Glutamatergic neuron (in vitro differentiated cells): ENCODE measurements at regions not wholly inside any gene's neighbourhood (a gene's known extent, or its start where the extent isn't known, plus 50 kb on each side); places are given as distances from the start of the nearest gene placed in this dataset.

ENCODE experiments used
- DNase-seq: peaks from one replicate; pipeline ENCODE4 v3.0.0; 2022
- H3K27ac Mint-ChIP-seq: one replicate; pipeline ENCODE4 v1.8.0; 2020; ENCODE audit warnings: mild to moderate bottlenecking, mixed read lengths, inconsistent platforms; ENCODE audit not compliant: unreplicated experiment
- H3K27me3 Mint-ChIP-seq: one replicate; pipeline ENCODE4 v1.8.0; 2020; ENCODE audit warnings: mild to moderate bottlenecking, moderate library complexity, mixed read lengths, inconsistent platforms; ENCODE audit not compliant: unreplicated experiment
- H3K36me3 Mint-ChIP-seq: one replicate; pipeline ENCODE4 v1.8.0; 2020; ENCODE audit warnings: mild to moderate bottlenecking, mixed read lengths, inconsistent platforms; ENCODE audit not compliant: unreplicated experiment
- H3K4me1 Mint-ChIP-seq: one replicate; pipeline ENCODE4 v1.8.0; 2020; ENCODE audit warnings: mild to moderate bottlenecking, low read depth, mixed read lengths, inconsistent platforms; ENCODE audit not compliant: unreplicated experiment
- H3K4me3 Mint-ChIP-seq: one replicate; pipeline ENCODE4 v1.8.0; 2020; ENCODE audit warnings: mild to moderate bottlenecking, mixed read lengths, inconsistent platforms; ENCODE audit not compliant: unreplicated experiment
- H3K9me3 Mint-ChIP-seq: one replicate; pipeline ENCODE4 v1.8.0; 2020; ENCODE audit warnings: mild to moderate bottlenecking, moderate library complexity, mixed read lengths, inconsistent platforms; ENCODE audit not compliant: unreplicated experiment
- CTCF ChIP-seq: fragments of 200-600 bp; sonication (generic); IDR thresholded peaks from one replicate; pipeline ENCODE4 v1.5.0; 2021; ENCODE audit not compliant: partially characterized antibody, unreplicated experiment

GRCh38 chr2:185638771-185639170, 99.8 kb upstream of the FSIP2 start:
- Mint-ChIP-seq H3K9me3 (no peaks in the 10 kb centered on the region), H3K4me1 (no peaks in the 10 kb centered on the region), H3K36me3 (no peaks in the 10 kb centered on the region), H3K4me3 (no peak overlapping the region), H3K27ac (no peak overlapping the region), H3K27me3 (no peaks in the 10 kb centered on the region)
- no peak for TF ChIP-seq CTCF
- no peak for DNase-seq

- no peak for TF ChIP-seq CTCF
- Mint-ChIP-seq H3K4me3 (no peak overlapping the region), H3K27me3 (no peaks in the 10 kb centered on the region), H3K36me3 (no peaks in the 10 kb centered on the region), H3K27ac (no peak overlapping the region), H3K9me3 (no peaks in the 10 kb centered on the region), H3K4me1 (peaks cover 8% of the 10 kb centered on the region)
- DNase-seq, result no peak
Measured at GRCh38 chr2:185640588-185640987, 98.0 kb upstream of the FSIP2 start.

GRCh38 chr2:185643434-185643833, 95.2 kb upstream of the FSIP2 start:
- H3K9me3 Mint-ChIP-seq, result no peaks in the 10 kb centered on the region
- H3K36me3 Mint-ChIP-seq, result no peaks in the 10 kb centered on the region
- no peak overlapping the region for H3K27ac Mint-ChIP-seq
- no peaks in the 10 kb centered on the region for H3K27me3 Mint-ChIP-seq
- DNase-seq, result no peak
- no peak for TF ChIP-seq CTCF
- H3K4me3 Mint-ChIP-seq, result no peak overlapping the region
- peaks cover 8% of the 10 kb centered on the region for H3K4me1 Mint-ChIP-seq

GRCh38 chr2:185644828-185645227, 93.8 kb upstream of the FSIP2 start:
- H3K27me3 Mint-ChIP-seq, result no peaks in the 10 kb centered on the region
- H3K27ac Mint-ChIP-seq, result no peak overlapping the region
- no peaks in the 10 kb centered on the region for H3K36me3 Mint-ChIP-seq
- no peaks in the 10 kb centered on the region for H3K9me3 Mint-ChIP-seq
- no peak for DNase-seq
- H3K4me3 Mint-ChIP-seq, result no peak overlapping the region
- no peak for TF ChIP-seq CTCF
- H3K4me1 Mint-ChIP-seq, result peaks cover 8% of the 10 kb centered on the region

GRCh38 chr2:185645529-185645928, 93.1 kb upstream of the FSIP2 start:
- H3K27ac Mint-ChIP-seq, result no peak overlapping the region
- DNase-seq, result no peak
- no peaks in the 10 kb centered on the region for H3K9me3 Mint-ChIP-seq
- H3K27me3 Mint-ChIP-seq, result no peaks in the 10 kb centered on the region
- H3K4me1 Mint-ChIP-seq, result peaks cover 8% of the 10 kb centered on the region
- TF ChIP-seq CTCF, result no peak
- H3K4me3 Mint-ChIP-seq, result no peak overlapping the region
- no peaks in the 10 kb centered on the region for H3K36me3 Mint-ChIP-seq
